CD4-positive, alpha-beta T cell (primary cell): ENCODE measurements at regions not wholly inside any gene's neighbourhood (a gene's known extent, or its start where the extent isn't known, plus 50 kb on each side); places are given as distances from the start of the nearest gene placed in this dataset.

Experiments
- ATAC-seq: fragments of 200-7000 bp; cut with Tn5 transposase; one replicate; pipeline ENCODE4 v1.10.0; 2022; ENCODE audit warnings: mild to moderate bottlenecking; ENCODE audit not compliant: poor library complexity
- CTCF ChIA-PET: fragments of 350-600 bp; sonication (Branson Sonifier 250); formaldehyde crosslinking; loops from one replicate; lab custom pipeline; 2021; ENCODE audit warnings: antibody characterized with exemption, inconsistent platforms; lab: Charles Lee
- POLR2A ChIA-PET: fragments of 350-600 bp; sonication (Branson Sonifier 250); formaldehyde crosslinking; loops from one replicate; lab custom pipeline; 2021; ENCODE audit warnings: antibody characterized with exemption, inconsistent platforms; lab: Charles Lee
- DNase-seq, 14 experiments: peaks; one replicate each; pipeline ENCODE4 v3.0.0-alpha.2; 2013 to 2020; ENCODE audit warnings: mixed read lengths in 2 of 14
- H3K27ac ChIP-seq, 2 donors: one replicate each; pipeline versions ENCODE4 v1.5.1 to v1.7.0; 2013; ENCODE audit warnings: low read length in 2 of 2, low read depth in 1 of 2, mild to moderate bottlenecking in 1 of 2
- H3K27me3 ChIP-seq, 2 experiments: 1 replicate in 1 of 2; 2 replicates in 1 of 2; pipeline versions ENCODE4 v1.6.1 to v1.7.0; 2013; ENCODE audit warnings: low read length in 2 of 2, control low read depth in 1 of 2, mild to moderate bottlenecking in 1 of 2, moderate library complexity in 1 of 2; ENCODE audit not compliant: insufficient read depth in 2 of 2, control insufficient read depth in 1 of 2
- H3K36me3 ChIP-seq: one replicate; pipeline ENCODE4 v1.6.1; 2013; ENCODE audit warnings: low read length, control low read depth; ENCODE audit not compliant: insufficient read depth
- H3K4me1 ChIP-seq: one replicate; pipeline ENCODE4 v1.6.1; 2013; ENCODE audit warnings: low read length, control low read depth; ENCODE audit not compliant: insufficient read depth
- H3K4me3 ChIP-seq: one replicate; pipeline ENCODE4 v1.5.1; 2013; ENCODE audit warnings: mild to moderate bottlenecking, low read length, moderate library complexity
- H3K9me3 ChIP-seq, 2 experiments: 1 replicate in 1 of 2; 2 replicates in 1 of 2; pipeline versions ENCODE4 v1.6.1 to v1.7.0; 2013; ENCODE audit warnings: low read length in 2 of 2, mild to moderate bottlenecking in 2 of 2, control low read depth in 1 of 2, moderate library complexity in 1 of 2; ENCODE audit not compliant: control insufficient read depth in 1 of 2, insufficient read depth in 1 of 2
- H3K27ac Mint-ChIP-seq: one replicate; pipeline ENCODE4 v1.8.0; 2020; ENCODE audit warnings: mixed read lengths
- H3K27me3 Mint-ChIP-seq: one replicate; pipeline ENCODE4 v1.8.0; 2021; ENCODE audit warnings: mixed read lengths
- H3K36me3 Mint-ChIP-seq: one replicate; pipeline ENCODE4 v1.8.0; 2021; ENCODE audit warnings: low read depth, mixed read lengths
- H3K4me1 Mint-ChIP-seq: one replicate; pipeline ENCODE4 v1.8.0; 2021; ENCODE audit warnings: low read depth, mixed read lengths
- H3K4me3 Mint-ChIP-seq: one replicate; pipeline ENCODE4 v1.8.0; 2020; ENCODE audit warnings: mild to moderate bottlenecking, mixed read lengths
- H3K9me3 Mint-ChIP-seq: one replicate; pipeline ENCODE4 v1.8.0; 2020; ENCODE audit warnings: mixed read lengths
- intact Hi-C, 2 experiments: fragments of 100-400 bp; cut with DNase I in 1 of 2; cut with micrococcal nuclease in 1 of 2; formaldehyde crosslinking; loops; one replicate each; pipeline versions ENCODE4 v1.15.1 to v1.9.0; 2023 to 2025; cut with DNase I, micrococcal nuclease
- TF ChIP-seq, protein P1 (sequence below): fragments of 200-600 bp; IDR thresholded peaks from one replicate; pipeline ENCODE4 v1.8.0; 2022; ENCODE audit warnings: antibody characterized with exemption, mild to moderate bottlenecking

DNA sequence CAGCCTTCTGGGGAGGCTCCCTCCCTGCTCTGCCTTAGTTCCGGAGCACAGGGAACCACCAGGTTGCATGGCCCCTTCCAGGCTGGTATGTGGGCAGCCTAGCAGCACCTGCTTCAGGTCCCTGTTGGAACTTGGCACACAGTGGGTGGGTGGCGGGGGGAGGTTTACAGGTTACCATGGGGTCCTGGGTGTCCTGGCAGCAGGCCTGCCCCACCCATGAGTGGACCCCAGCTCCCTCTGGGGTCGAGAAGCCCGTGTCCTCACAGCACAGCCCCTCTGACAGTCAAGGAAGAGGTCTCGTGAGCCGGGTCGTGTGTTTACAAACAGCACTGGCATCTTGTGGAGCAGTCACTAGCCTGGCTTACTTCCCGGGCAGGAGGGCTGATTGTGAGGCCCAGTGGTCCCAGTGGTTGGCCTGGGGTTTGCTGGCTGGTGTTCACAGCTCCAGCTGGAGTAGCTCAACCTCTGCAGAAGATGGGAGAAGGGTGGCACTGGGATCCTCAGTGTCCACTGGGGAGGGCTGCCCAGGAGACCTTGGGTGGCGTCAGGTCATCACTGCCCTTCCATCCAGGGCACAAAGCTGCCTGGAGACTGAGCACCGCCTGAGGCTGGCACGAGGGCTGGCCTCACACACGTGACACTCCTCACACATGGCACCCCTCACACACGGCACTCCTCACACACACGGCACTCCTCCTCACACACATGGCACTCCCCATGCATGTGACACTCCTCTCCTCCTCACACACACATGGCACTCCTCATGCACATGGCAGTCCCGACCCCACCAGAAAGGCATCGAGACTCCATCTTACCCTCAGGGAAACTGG is 100.9 kb downstream of the RIPK4 start:
- Histone ChIP-seq H3K4me3 (no peak overlapping the region), H3K4me1 (no peaks in the 10 kb centered on the region), H3K36me3 (no peaks in the 10 kb centered on the region), H3K9me3 (peaks cover 0 to 8% of the 10 kb centered on the region in 2 experiments), H3K27me3 (peaks cover 0 to 7% of the 10 kb centered on the region in 2 experiments), H3K27ac (no peak overlapping the region)
- peaks cover 8% of the 10 kb centered on the region for H3K27me3 Mint-ChIP-seq
- intact Hi-C loops, result no loop called here
- DNase-seq, result no peak
- CTCF ChIA-PET, result no interaction called here
- H3K4me1 Mint-ChIP-seq, result no peaks in the 10 kb centered on the region
- H3K4me3 Mint-ChIP-seq, result no peak overlapping the region
- TF ChIP-seq, protein P1, sequence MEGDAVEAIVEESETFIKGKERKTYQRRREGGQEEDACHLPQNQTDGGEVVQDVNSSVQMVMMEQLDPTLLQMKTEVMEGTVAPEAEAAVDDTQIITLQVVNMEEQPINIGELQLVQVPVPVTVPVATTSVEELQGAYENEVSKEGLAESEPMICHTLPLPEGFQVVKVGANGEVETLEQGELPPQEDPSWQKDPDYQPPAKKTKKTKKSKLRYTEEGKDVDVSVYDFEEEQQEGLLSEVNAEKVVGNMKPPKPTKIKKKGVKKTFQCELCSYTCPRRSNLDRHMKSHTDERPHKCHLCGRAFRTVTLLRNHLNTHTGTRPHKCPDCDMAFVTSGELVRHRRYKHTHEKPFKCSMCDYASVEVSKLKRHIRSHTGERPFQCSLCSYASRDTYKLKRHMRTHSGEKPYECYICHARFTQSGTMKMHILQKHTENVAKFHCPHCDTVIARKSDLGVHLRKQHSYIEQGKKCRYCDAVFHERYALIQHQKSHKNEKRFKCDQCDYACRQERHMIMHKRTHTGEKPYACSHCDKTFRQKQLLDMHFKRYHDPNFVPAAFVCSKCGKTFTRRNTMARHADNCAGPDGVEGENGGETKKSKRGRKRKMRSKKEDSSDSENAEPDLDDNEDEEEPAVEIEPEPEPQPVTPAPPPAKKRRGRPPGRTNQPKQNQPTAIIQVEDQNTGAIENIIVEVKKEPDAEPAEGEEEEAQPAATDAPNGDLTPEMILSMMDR, result no peak
- H3K36me3 Mint-ChIP-seq, result no peaks in the 10 kb centered on the region
- H3K9me3 Mint-ChIP-seq, result no peaks in the 10 kb centered on the region
- no peak for ATAC-seq
- no peak overlapping the region for H3K27ac Mint-ChIP-seq
- POLR2A ChIA-PET, result no interaction called here

DNA sequence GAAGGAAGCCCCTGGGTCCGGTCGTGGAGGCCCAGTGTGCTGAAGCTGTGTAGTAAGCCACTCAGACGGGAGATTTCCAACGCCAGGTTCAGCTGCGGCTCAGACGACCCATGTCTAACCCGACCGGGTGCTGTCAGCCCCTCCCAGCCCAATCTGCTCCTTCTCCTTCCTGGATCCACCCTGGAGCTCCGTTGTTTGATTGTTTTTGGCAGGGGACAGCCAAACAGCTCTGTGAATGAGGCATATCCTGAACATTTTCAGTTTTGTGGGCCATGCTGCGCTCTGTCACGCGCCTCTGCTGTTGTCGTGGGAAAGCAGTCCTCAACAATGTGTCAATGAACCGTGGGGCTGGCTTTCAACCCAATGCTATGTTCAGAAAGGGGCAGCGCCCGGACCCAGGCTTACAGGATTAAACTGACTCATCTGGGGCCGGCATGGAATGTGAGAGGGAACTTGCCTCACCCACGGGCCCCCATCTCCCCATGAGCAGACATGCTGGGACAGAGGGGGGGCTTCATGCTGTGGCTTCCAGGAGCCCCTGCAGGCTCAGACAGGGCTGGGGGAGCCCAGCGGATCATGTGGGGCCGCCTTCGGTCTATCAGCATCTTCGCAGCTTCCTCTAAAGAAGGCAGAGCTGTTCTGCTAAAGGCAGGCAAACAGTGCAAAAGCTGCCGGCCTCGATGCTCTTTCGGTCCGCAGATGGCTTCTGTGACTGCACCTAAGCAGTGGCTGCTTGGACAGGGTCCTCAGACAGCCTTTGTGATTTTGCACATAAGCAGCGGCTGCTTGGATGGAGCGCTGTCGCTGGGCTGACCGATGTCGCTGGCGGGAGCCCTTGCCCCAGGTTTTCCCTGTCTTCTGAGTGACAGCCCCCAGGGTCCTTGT is 101.7 kb downstream of the RIPK4 start:
- Histone ChIP-seq H3K4me1 (no peaks in the 10 kb centered on the region), H3K27ac (no peak overlapping the region)

More for the DNA sequence above, 101.7 kb downstream of the RIPK4 start:
- Histone ChIP-seq H3K4me3 (no peak overlapping the region), H3K36me3 (no peaks in the 10 kb centered on the region), H3K9me3 (peaks cover 0 to 8% of the 10 kb centered on the region in 2 experiments), H3K27me3 (peaks cover 0 to 7% of the 10 kb centered on the region in 2 experiments)
- Mint-ChIP-seq H3K9me3 (no peaks in the 10 kb centered on the region), H3K4me3 (no peak overlapping the region), H3K36me3 (no peaks in the 10 kb centered on the region), H3K27me3 (peaks cover 8% of the 10 kb centered on the region), H3K4me1 (no peaks in the 10 kb centered on the region), H3K27ac (no peak overlapping the region)
- ATAC-seq (no peak), DNase-seq (no peak)
- POLR2A ChIA-PET, result no interaction called here
- CTCF ChIA-PET, result no interaction called here
- intact Hi-C loops, result no loop called here
- TF ChIP-seq, protein P1, result no peak
